ENCODE measurements at regions not wholly inside any gene's neighbourhood (a gene's known extent, or its start where the extent isn't known, plus 50 kb on each side); places are given as distances from the start of the nearest gene placed in this dataset.
"Not testable (repeated sequence)": the region's sequence is repeated elsewhere in the genome, so short reads cannot be mapped to it uniquely, and the experiment has no call there.

DNA sequence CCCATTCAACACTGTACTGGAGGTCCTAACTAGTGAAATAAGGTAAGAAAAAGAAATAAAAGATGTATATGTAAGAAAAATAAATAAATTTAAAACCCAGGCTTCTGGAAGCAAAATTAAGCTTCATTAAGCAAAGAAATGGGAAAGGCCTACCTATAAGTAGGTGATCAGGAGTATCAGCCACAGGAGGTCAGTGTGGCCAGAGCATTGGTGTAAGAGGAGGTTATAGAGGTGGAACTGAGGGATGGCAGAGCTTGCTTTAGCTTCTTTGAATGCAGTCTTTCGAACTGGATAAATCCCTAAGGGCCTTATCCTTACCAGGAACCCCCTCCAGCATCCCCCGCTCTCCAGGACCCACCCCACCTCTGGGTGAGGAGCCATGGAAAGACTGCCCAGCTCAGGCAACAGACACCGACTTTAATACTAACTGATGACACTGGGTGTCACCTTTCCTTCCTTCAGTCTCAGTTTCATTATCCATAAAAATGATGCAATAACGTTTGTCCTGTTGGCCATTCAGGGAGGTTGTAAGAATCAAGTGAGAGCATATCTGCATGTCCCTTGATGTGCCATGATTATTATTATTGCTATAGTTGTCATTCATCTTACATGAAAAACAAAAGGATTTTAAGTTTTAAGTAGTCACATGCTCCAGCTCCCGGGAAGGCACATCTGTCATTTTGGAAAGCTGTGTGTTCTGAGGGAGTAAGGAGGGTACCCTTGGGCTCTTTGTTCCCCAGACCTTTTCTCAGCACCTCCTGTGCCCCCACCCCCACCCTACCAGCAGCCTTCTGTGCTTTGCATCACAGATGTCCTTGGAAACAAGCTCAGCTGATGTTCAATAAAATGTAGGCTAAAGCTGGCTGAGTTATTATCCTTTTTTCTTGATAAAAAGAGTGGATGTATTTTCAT lies 50.8 kb upstream of the CTNNA1 start:
- FAIRE-seq, result no peak

DNA sequence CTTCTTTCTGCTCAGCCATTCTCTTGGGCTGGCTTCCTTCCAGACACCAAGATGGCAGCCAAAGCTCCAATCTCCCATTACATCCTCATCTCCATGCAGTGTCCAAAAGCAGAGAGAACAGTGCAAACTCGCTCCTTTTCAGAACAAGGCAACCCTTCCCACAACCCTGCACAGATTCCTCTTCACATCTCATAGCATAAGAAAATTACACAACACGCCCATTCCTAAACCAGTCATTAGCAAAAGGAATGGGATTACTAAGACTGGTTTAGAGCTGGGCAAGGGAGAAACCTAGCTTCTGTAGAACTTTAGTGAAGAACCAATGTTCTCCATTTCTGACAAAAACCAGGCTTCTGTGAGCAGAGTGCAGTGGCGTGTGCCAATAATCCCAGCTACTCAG lies 51.5 kb upstream of the CTNNA1 start:
- FAIRE-seq, result no peak

DNA sequence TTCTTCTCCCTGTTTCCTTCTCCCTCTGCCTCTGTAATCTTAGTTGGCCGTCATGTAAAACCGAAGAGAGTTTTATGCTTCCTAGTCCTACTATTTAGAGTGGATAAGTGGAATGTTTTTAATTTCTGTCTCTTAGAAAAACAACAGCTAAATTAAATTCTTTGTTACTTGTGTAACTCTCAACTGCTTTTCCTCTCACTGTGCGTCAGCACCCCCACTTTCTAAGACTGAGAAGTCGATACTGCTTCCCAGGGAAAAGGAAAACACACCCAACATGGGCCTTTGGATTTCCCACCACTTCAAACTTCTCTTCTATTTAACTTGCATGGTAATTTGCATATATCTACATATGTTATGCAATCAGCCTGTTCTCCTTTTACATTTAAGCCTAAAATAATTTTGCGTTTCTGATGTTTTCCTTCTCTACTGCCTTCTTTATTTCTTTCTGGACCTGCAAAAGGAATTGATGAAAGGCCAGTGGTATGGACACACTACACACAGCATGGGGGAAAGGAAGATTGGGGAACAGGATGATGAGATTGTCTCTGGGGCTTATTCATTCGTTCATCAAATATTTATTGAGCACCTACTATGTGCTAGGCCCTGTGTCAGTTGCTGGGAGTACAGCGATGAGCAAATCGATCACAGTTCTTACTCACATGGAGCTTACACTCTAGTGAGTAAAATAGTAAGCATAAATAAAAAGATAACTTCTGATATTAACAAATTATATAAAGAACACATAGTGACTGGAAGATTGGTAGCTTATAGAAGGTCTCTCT lies 52.5 kb upstream of the CTNNA1 start:
- FAIRE-seq, result no peak

DNA sequence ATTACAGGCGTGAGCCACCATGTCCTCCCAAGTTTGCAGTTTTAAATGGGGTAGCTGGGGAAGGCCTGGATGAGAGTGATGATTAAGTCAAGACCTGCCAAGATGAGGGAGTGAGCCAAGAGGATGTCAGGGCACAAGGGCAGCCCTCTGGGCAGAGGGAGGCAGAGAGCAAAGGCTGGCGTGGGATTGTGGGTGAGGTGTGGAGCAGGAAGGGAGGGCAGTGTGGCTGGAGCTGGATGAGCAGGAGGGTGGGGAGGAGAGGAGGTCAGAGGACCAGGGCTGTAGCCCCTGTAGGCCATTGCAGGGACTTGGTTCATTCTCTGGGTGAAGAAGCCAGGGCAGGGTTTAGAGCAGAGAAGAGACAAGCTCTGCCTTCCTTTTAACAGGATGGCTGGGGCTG lies 53.7 kb upstream of the CTNNA1 start:
- no peak for FAIRE-seq

DNA sequence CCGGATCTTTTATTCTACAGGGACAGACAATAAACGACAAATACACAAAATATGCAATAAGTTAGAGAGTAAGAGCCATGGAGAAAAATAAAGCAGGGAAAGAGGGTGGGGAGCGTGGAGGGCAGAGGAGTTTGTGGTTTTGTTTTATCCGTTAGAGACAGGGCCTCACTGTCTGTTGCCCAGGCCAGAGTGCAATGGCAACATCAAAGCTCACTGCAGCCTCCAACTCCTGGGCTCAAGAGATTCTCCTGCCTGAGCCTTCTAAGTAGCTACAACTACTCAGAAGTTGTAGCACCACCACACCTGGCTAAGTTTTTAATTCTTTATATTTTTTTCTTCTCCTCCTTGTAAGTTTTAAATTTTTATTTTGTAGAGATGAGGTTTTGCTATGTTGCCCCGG lies 54.5 kb upstream of the CTNNA1 start:
- no peak for FAIRE-seq

DNA sequence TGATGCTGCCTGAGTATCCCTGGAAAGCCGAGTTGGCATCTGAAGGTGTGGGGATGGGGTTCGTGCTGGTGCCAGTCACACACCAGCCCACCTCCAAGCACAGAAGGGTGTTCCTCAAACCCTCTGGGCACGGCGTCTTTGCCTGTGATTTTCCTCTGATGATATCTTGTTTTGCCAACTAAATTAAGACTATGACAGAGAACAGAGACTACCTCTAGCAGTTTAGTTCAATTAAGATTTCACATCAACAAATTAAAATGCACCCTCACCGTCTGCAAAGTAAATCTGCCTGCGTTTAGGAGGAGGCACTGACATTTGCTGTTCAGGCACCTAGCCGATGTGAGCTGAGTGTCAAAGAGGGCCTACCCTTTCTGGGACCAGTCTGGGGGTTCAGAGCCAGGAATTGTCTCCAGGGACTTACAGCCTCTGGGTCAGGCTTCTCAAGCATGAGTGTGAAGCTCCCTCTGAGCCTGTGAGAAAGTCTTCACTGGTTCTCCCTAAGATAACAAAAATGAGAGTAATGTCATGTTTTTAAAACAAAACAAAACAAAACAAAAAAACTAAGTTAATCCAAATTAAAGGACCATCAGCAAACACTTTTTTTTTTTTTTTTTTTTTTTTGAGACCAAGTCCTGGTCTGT lies 55.4 kb upstream of the CTNNA1 start:
- FAIRE-seq, result no peak

DNA sequence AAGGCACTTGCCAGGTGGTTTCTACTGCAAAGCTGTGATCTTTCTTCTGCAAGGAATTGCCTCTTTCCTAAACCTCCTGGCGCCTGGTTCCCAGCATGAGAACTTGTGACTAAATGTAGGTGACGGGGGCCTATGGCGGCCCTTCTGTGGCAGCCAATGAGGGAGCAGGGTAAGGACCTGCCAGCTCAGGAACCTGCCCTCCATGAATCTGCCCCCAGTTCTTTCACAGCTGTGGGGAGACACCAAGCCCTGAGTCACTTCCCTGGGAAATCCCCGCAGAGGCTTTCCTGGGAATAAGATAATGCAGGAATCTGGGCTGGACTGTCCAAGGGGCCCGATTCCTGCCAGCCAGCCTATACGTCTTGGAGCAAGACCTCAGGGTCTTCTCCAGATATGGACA lies 56.7 kb upstream of the CTNNA1 start:
- FAIRE-seq, result no peak

DNA sequence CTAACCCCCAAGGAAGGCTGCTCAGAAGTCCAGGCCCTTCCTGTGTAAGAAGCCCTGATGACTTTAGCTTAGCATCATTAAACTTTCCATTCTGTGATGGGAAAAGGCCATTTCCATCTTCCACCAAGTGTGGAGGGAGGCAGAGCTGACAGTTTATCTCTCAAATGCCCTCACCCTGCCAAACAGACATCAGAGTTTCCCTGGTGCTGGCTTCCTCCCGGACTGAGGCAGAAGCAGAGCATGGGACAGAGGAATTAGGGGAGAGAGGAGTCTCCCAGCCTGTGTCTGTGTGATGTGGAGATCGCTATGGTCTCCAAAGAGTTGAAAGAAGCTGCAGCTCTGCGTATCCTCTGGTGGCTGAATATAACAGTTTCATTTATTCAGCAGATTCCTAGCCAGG lies 57.4 kb upstream of the CTNNA1 start:
- FAIRE-seq, result no peak

DNA sequence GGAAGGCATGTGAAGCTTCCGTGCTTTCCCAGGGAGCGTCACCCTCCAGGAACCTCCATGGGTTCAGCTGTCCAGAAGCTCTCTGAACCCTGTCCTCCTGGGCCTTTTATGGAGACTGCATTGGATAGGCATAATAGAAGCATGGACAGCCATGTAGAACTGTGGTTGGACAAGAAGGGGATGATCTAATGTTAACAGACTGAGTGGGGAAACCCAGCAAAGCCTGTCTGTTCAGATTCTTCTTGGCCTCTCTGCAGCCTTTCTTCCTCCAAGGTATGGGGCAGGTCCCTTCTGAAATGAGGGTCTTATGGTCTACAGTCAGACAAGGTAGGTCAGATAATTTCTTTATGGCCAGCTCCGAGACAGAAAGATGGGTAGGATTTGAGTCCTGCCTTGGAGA lies 59.1 kb upstream of the CTNNA1 start:
- no peak for FAIRE-seq

DNA sequence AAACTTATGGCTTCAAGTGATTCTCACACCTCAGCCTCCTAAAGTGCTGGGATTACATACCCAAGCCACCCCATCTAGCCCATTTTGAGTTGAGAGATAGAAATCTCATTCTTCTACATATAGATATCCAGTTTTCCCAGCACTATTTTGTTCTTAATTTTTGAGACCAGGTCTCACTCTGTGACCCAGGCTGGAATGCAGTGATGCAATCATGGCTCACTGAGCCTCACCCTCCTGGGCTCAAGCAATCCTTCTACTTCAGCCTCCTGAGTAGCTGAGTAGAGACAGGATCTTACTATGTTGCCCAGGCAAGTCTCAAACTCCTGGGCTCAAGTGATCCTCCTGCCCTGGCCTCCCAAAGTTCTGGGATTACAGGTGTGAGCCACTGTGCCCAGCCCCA lies 60.9 kb upstream of the CTNNA1 start:
- FAIRE-seq, result no peak

DNA sequence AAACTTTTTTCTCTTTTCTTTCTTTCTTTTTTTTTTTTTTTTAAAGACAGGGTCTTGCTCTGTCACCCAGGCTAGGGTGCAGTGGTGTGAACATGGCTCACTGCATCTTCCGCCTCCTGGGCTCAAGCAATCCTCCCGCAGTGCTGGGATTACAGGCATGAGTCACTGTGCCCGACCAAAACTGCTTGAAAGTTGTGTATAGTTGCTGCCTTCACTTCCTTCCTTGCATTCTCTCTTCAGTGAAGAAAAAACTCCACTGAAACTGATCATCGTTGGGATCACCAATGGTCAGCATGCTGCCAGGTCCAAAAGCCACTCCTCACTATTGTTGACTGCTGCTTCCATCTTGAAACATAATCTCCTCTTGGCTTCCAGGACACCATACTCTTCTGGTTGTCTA lies 66.6 kb upstream of the CTNNA1 start:
- no peak for FAIRE-seq

DNA sequence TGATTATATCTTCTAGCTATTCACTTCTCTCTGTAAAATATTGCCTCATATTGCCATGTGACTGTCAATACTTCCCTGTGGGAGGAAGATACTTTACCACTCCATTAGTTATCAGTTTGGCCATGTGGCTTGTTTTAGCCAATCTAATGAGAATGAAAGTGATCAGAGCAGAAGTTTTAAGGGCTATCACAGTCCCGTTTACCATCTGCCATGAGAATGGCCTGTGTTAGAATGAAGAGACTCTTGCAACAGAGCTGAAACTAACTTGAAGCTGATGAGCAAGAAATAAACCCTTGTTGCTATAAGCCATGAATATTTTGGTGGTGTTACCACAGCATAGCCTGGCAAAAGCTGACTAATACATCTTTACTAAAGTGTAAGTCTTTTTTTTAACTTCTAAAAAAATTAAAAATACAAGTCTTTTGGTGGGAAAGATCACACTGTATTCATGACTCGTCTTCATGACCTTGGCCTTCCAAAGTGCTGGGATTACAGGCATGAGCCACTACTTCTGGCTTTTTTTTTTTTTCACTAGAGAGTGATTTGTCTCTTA lies 68.0 kb upstream of the CTNNA1 start:
- no peak for FAIRE-seq

DNA sequence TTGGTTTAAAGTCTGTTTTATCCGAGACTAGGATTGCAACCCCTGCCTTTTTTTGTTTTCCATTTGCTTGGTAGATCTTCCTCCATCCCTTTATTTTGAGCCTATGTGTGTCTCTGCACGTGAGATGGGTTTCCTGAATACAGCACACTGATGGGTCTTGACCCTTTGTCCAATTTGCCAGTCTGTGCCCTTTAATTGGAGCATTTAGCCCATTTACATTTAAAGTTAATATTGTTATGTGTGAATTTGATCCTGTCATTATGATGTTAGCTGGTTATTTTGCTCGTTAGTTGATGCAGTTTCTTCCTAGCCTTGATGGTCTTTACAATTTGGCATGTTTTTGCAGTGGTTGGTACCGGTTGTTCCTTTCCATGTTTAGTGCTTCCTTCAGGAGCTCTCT lies 70.8 kb upstream of the CTNNA1 start:
- FAIRE-seq, result not testable (repeated sequence)

DNA sequence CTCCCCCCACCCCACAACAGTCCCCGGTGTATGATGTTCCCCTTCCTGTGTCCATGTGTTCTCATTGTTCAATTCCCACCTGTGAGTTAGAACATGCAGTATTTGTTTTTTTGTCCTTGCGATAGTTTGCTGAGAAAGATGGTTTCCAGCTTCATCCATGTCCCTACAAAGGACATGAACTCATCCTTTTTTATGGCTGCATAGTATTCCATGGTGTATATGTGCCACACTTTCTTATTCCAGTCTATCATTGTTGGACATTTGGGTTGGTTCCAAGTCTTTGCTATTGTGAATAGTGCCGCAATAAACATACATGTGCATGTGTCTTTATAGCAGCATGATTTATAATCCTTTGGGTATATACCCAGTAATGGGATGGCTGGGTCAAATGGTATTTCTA lies 74.4 kb upstream of the CTNNA1 start:
- not testable (repeated sequence) for FAIRE-seq

DNA sequence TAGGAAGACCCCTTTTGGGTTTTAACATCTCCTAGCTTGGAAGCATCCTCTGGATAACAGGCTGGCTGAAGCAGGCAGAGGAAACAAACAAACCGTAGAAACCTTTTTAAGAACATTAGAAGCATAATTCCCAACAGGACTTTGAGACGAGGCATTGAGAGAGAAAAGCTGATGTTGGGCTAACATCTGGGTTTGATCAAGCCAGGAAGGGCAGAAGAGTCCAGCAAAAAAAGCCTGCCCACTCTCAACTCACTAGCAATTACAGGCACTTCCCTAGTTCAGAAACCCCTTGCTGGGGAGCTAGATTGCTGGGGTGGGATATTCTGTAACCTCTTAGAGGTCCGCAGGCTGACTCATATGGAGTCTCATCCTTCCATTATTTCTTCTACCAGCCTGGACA lies 75.4 kb upstream of the CTNNA1 start:
- FAIRE-seq, result no peak

DNA sequence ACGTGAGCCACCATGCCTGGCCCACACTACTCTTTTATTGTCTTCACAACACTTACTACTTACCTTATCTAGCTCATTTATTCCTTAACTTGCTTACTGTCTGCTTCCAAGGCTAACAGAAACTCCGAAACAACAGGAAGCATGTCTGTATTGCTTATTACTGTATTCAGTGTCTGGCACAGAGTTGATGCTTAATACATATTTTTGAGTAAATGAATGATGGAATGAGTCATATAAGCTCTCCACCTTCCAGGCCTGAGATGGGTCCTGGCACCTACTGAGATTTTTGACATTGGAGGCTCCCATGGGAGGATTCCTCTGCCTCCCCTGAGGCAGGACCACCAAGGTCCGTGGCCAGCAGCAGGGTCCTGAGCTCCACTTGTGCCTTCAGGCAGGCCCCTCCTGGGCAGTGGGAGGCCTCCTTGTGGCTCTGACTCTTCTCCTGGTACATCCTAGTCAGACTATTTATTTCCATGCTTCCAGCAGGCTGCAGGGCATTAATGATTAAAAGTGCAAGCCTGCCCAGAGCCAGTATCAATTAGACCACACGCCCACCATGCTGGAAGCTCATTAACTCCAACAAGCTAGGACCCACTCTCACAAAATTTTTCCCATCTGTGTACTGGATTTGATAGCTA lies 76.5 kb upstream of the CTNNA1 start:
- no peak for FAIRE-seq

DNA sequence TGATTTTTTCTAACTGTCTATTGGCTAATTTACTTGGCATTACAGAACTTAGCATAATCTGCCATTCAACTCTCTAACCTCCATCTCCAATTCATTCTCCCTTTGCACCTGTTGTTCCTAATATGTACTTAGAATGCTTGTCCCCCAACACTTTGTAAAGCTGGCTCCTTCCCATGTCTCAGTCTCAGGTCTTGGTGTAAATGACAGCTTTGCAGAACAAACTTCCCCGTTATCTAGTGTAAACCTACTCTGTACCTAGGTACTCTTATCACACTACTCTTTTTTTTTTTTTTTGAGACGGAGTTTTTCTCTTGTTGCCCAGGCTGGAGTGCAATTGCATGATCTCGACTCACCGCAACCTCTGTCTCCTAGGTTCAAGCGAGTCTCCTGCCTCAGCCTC lies 77.2 kb upstream of the CTNNA1 start:
- FAIRE-seq, result no peak

DNA sequence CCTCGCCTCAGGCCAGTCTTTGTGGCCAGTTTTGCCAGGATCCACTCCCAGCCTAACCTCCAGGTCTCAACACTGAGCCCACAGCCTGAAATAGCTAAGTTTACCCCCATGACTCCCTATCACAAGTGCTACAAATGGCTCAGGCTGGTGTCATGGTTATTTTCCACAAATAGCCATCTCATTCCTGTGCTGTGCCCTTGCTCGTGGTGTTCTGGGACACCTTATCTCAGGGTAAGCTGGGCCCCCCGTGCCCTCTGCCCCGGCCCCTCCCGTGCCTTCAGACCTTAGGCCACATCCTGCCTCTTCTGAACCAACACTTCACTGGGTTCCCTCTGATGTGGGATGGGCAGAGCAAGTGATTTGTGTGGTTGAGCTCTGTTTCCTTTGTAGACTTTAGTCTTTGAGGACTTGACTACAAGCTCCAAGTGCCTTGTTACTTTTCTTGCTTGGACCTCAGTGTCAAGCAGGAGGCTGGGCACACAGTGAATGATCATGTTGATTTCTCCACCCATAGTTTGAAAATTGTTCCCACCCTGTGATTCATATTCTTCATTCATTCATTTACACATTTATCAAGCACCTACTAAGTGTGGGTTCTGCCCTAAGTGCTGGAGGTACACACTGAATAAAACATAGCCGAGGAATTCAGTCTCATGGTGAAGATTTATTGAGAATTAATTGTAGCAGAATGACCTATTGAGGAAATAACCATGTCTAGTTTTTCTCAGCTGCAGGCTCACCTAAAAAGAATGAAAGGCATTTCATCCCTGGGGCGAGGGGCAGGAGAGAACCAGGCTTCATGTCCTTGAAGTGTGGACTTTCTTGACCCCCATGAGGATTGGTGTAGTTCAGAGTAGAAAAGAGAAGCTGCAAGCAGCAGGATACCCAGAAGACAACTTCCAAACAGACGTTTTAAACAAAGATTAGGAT lies 84.5 kb upstream of the CTNNA1 start:
- FAIRE-seq, result no peak

DNA sequence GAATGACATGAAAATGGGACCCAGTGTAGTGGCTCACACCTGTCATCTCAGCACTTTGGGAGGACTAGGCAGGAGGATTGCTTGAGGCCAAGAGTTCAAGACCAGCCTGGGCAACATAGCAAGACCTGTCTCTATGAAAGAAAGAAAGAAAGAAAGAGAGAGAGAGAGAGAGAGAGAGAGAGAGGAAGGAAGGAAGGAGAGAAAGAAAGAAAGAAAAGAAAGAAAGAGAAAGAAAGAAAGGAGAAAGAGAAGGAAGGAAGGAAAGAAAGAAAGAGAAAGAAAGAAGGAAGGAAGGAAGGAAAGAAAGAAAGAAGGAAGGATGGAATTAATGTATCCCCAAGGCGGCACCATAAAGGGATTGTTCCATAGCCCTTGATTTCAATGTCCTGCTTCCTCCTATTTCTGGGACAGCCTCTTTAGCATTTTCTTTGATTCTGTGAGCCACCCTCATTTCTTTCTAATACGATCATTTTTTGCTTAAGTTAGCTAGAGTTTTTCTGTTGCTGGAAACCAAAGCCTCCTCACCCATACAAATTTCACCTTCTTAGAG lies 85.4 kb upstream of the CTNNA1 start:
- FAIRE-seq, result not testable (repeated sequence)

DNA sequence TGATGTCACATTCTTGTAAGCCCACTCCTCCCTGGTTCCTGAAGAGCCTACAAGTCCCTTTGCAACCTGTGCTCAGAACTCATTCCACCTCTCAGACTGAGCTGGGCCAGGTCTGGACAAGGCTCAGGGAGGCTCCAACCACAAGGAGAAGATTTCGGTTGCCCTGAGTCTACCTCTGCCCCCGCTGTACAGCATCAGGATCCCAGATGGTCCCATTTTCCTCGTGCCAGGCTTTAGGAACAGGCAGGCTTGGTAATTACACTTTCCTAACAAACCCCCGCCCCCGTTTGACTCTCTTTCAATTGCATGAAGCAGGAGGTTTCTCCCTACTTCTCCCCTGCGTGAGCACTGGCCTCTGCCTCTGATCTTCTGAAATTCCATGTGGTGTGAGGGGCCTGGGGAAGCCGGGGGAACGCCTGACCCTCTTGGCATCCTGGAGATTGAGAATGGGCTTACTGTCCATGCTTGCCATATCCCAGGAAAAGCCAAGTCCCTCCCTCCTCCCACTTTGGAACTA lies 86.9 kb upstream of the CTNNA1 start:
- no peak for FAIRE-seq

DNA sequence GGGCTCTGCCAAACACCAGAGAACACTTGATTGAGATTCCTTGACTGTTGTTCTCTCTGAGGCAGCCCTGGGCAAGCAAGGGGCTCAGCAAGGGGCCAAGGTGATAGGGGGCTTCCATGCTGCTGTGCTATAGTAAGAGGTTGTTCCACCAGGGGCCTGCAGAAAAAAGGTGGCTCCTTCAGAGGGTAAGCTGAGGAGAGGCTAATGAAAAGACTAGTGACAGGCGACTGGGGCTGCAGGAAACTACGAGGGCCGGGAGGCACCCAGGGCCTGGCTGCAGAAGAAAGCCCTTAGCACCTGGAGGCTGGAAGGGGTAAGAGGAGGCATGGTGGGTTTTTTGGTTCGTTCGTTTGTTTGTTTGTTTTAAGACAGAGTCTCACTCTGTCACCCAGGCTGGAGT lies 88.0 kb upstream of the CTNNA1 start:
- FAIRE-seq, result no peak
